ENCODE measurements at regions not wholly inside any gene's neighbourhood (a gene's known extent, or its start where the extent isn't known, plus 50 kb on each side); places are given as distances from the start of the nearest gene placed in this dataset.

DNA sequence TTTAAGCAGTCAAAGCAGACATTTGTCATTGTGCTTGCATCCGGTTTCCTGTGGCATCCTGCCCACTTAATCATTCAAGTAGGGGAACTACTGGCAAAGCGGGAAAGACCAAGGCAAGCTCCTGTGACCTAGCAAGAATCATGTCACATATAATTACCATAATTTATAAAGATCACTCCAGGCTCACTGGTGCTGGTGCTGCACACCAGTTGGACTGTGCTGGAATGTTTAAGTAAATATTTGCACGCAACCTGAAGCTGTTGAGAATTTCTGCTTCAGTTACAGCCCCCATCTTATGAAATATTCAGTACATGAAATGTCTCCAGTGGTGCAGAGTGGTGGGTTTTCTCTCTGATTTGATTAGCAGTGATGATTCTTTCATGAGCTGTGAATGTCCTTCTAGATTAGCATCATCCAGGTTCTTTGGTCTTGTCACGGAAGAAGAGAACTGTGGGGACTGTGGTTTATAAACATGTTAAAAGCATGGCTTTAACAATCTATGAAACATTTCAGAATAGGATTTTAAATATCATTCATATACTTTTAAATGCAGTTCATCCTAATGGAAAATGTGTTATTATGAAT lies 621.3 kb upstream of the EPHA6 start:
- TF ChIP-seq, protein P1, sequence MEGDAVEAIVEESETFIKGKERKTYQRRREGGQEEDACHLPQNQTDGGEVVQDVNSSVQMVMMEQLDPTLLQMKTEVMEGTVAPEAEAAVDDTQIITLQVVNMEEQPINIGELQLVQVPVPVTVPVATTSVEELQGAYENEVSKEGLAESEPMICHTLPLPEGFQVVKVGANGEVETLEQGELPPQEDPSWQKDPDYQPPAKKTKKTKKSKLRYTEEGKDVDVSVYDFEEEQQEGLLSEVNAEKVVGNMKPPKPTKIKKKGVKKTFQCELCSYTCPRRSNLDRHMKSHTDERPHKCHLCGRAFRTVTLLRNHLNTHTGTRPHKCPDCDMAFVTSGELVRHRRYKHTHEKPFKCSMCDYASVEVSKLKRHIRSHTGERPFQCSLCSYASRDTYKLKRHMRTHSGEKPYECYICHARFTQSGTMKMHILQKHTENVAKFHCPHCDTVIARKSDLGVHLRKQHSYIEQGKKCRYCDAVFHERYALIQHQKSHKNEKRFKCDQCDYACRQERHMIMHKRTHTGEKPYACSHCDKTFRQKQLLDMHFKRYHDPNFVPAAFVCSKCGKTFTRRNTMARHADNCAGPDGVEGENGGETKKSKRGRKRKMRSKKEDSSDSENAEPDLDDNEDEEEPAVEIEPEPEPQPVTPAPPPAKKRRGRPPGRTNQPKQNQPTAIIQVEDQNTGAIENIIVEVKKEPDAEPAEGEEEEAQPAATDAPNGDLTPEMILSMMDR (IDR thresholded peaks at IDR 0.05; ENCODE audit: insufficient read depth, low read length, poor library complexity, severe bottlenecking): no peak
- no peak for TF ChIP-seq EZH2phosphoT487 (conservative IDR thresholded peaks at IDR 0.05; ENCODE audit: low read length)

Data from SU-DHL-6 (cell line).